K562 (cell line): ENCODE measurements at regions not wholly inside any gene's neighbourhood (a gene's known extent, or its start where the extent isn't known, plus 50 kb on each side); places are given as distances from the start of the nearest gene placed in this dataset.

ENCODE experiments used
- ATAC-seq: fragments of 200-7000 bp; cut with Tn5 transposase; 3 replicates; pipeline ENCODE4 v1.9.1; 2020; ENCODE audit warnings: moderate library complexity
- BruUV-seq: library from RNA; stranded (reverse); fragments of 400-500 nt; replicated peaks from 2 replicates; lab custom pipeline; 2021; lab: Mats Ljungman, UMichigan
- CTCF ChIA-PET: fragments of 300-600 bp; formaldehyde crosslinking; extraction: SDS; loops from one replicate; lab custom pipeline; 2021; ENCODE audit warnings: low intra/inter-chr PET ratio; lab: Yijun Ruan, JAX
- POLR2A ChIA-PET: fragments of 300-600, 350-650 bp; sonication (Branson Sonifier 250); formaldehyde crosslinking; extraction: SDS; loops from one replicate; lab custom pipeline; 2021; ENCODE audit warnings: antibody characterized with exemption, inconsistent platforms; lab: Yijun Ruan, JAX
- DNase-seq, 4 experiments: peaks; one replicate each; pipeline versions ENCODE4 v3.0.0 to v3.0.0-alpha.2; 2011 to 2018; ENCODE audit warnings: low spot score in 3 of 4, mixed read lengths in 3 of 4; ENCODE audit errors: extremely low read depth in 1 of 4
- FAIRE-seq: peaks from 2 replicates; lab custom pipeline; 2011; peaks lifted over from hg19 to GRCh38; lab: Jason Lieb, UNC
- H2AFZ ChIP-seq: 2 replicates; pipeline ENCODE4 v1.6.0; 2011; ENCODE audit warnings: low read depth, low read length, control low read depth, inconsistent platforms
- H3K27ac ChIP-seq: fragments of 200-600 bp; 3 replicates; pipeline ENCODE4 v1.8.0; 2011; ENCODE audit warnings: low read depth, mild to moderate bottlenecking, control low read depth, inconsistent platforms, low read length, moderate library complexity, mixed read lengths; ENCODE audit errors: extremely low read depth
- H3K27me3 ChIP-seq, 2 experiments: fragments of 300-600 bp in 1 of 2; 2 replicates in 1 of 2; 3 replicates in 1 of 2; pipeline versions ENCODE4 v1.6.0 to v1.8.0; 2011; ENCODE audit warnings: inconsistent platforms in 2 of 2, low read length in 2 of 2, mild to moderate bottlenecking in 1 of 2, mixed read lengths in 1 of 2, moderate library complexity in 1 of 2; ENCODE audit not compliant: control insufficient read depth in 2 of 2, insufficient read depth in 2 of 2
- H3K36me3 ChIP-seq: fragments of 300-600 bp; 3 replicates; pipeline ENCODE4 v1.8.0; 2011; ENCODE audit warnings: mild to moderate bottlenecking, low read length, inconsistent platforms; ENCODE audit not compliant: control insufficient read depth, insufficient read depth
- H3K4me1 ChIP-seq, 2 experiments: fragments of 200-600 bp in 1 of 2; replicated peaks in 1 of 2; 2 replicates in 1 of 2; 3 replicates in 1 of 2; pipeline versions ENCODE4 v1.5.1 to v1.8.0; 2011; ENCODE audit warnings: inconsistent platforms in 2 of 2, low read length in 2 of 2, mild to moderate bottlenecking in 1 of 2, mixed read lengths in 1 of 2, moderate library complexity in 1 of 2; ENCODE audit not compliant: control insufficient read depth in 2 of 2, insufficient read depth in 2 of 2
- H3K4me2 ChIP-seq: 2 replicates; pipeline ENCODE4 v1.6.1; 2011; ENCODE audit warnings: low read length, control low read depth, inconsistent platforms, mixed read lengths; ENCODE audit not compliant: insufficient read depth
- H3K4me3 ChIP-seq: fragments of 200-600 bp; sonication (generic), shearing (Covaris generic); 2 replicates; pipeline ENCODE4 v1.5.1; 2016; ENCODE audit warnings: control low read depth, inconsistent platforms
- H3K79me2 ChIP-seq: fragments of 200-600 bp; 3 replicates; pipeline ENCODE4 v1.8.0; 2011; ENCODE audit warnings: low read length, inconsistent platforms; ENCODE audit not compliant: control insufficient read depth, insufficient read depth
- H3K9ac ChIP-seq, 2 experiments: 2 replicates each; pipeline versions ENCODE4 v1.6.0 to v1.6.1; 2011; ENCODE audit warnings: low read depth in 2 of 2, low read length in 2 of 2, control low read depth in 1 of 2, inconsistent platforms in 1 of 2, mild to moderate bottlenecking in 1 of 2, mixed read lengths in 1 of 2; ENCODE audit not compliant: insufficient read depth in 1 of 2
- H3K9me1 ChIP-seq: one replicate; pipeline ENCODE4 v1.6.0; 2011; ENCODE audit warnings: inconsistent platforms, mild to moderate bottlenecking, low read length, moderate library complexity; ENCODE audit not compliant: control insufficient read depth, insufficient read depth
- H3K9me3 ChIP-seq: replicated peaks from 2 replicates; pipeline ENCODE4 v1.5.1; 2011; ENCODE audit warnings: low read depth, low read length, inconsistent platforms; ENCODE audit not compliant: control insufficient read depth, insufficient read depth
- H4K20me1 ChIP-seq: replicated peaks from 2 replicates; pipeline ENCODE4 v1.6.1; 2011; ENCODE audit warnings: low read length, inconsistent platforms, mixed read lengths; ENCODE audit not compliant: control insufficient read depth, insufficient read depth
- ETV5 ChIP-seq: sonication (generic); formaldehyde crosslinking; IDR thresholded peaks from 2 replicates; pipeline ENCODE4 v1.4.0; 2020; ENCODE audit warnings: low read depth, mild to moderate bottlenecking, missing genetic modification reagents
- LARP7 ChIP-seq: fragments of 450-650 bp; IDR thresholded peaks from 2 replicates; pipeline ENCODE4 v1.6.1; 2016
- MAFK ChIP-seq: IDR thresholded peaks from 2 replicates; pipeline ENCODE4 v1.6.1; 2011; ENCODE audit warnings: low read length, improper control_type of control experiment
- MTA3 ChIP-seq: fragments of 450-650 bp; formaldehyde crosslinking; IDR thresholded peaks from 2 replicates; pipeline ENCODE4 v1.6.1; 2017; ENCODE audit warnings: mild to moderate bottlenecking, borderline replicate concordance
- NCOA4 ChIP-seq: fragments of 450-650 bp; IDR thresholded peaks from 2 replicates; pipeline ENCODE4 v1.6.1; 2018; ENCODE audit warnings: mild to moderate bottlenecking; ENCODE audit not compliant: partially characterized antibody
- NFRKB ChIP-seq: fragments of 450-650 bp; IDR thresholded peaks from 2 replicates; pipeline ENCODE4 v1.6.1; 2016; ENCODE audit warnings: low read depth
- NR2C2 ChIP-seq, 2 experiments: fragments of 200-800 bp in 1 of 2; sonication (Bioruptor generic) in 1 of 2; sonication (generic) in 1 of 2; formaldehyde crosslinking in 1 of 2; IDR thresholded peaks; 2 replicates each; pipeline versions ENCODE4 v1.6.1 to v1.8.0; 2016 to 2022; ENCODE audit warnings: mild to moderate bottlenecking in 1 of 2, missing compliant biosample characterization in 1 of 2, missing genetic modification characterization in 1 of 2, missing genetic modification reagents in 1 of 2
- ZFP91 ChIP-seq: sonication (generic); formaldehyde crosslinking; IDR thresholded peaks from 2 replicates; pipeline ENCODE4 v1.8.0; 2022; ENCODE audit warnings: mild to moderate bottlenecking, missing genetic modification reagents
- ZNF584 ChIP-seq: fragments of 200-800 bp; sonication (Bioruptor generic); IDR thresholded peaks from 2 replicates; pipeline ENCODE4 v1.6.1; 2016; ENCODE audit warnings: low read depth, mild to moderate bottlenecking, missing genetic modification characterization, missing compliant biosample characterization
- WGBS: fragments of 100-300 bp; shearing (Covaris generic); methylation state at CpG from one replicate; pipeline ENCODE4 v1.1.6; 2016; ENCODE audit warnings: low coverage, mixed read lengths; ENCODE audit not compliant: insufficient coverage; ENCODE audit errors: missing lambda C conversion rate; 5-methylcytosine and 5-hydroxymethylcytosine counted together
- in situ Hi-C: fragments of 300-500 bp; cut with MboI; formaldehyde crosslinking; loops from 4 replicates; pipeline ENCODE4 v1.15.0; 2018; ENCODE audit warnings: inconsistent platforms, mixed read lengths
- intact Hi-C: fragments of 100-400 bp; cut with micrococcal nuclease; formaldehyde crosslinking; loops from 2 replicates; pipeline ENCODE4 v1.14.2; 2022
- TF ChIP-seq, protein P1 (sequence below): fragments of 200-400 bp; formaldehyde crosslinking; IDR thresholded peaks from 2 replicates; pipeline ENCODE4 v1.6.1; 2017; ENCODE audit warnings: mild to moderate bottlenecking, low read depth, low read length, moderate library complexity
- TF ChIP-seq, protein P2 (sequence below): sonication (generic); formaldehyde crosslinking; IDR thresholded peaks from 2 replicates; pipeline ENCODE4 v1.4.0; 2020; ENCODE audit warnings: mild to moderate bottlenecking, missing genetic modification reagents
- TF ChIP-seq, protein P3 (sequence below): sonication (generic); formaldehyde crosslinking; IDR thresholded peaks from 2 replicates; pipeline ENCODE4 v1.8.0; 2022; ENCODE audit warnings: missing genetic modification reagents, mild to moderate bottlenecking, borderline replicate concordance
- TF ChIP-seq, protein P4 (sequence below): sonication (generic); formaldehyde crosslinking; IDR thresholded peaks from 2 replicates; pipeline ENCODE4 v1.8.0; 2023; ENCODE audit warnings: mild to moderate bottlenecking, missing genetic modification reagents

DNA sequence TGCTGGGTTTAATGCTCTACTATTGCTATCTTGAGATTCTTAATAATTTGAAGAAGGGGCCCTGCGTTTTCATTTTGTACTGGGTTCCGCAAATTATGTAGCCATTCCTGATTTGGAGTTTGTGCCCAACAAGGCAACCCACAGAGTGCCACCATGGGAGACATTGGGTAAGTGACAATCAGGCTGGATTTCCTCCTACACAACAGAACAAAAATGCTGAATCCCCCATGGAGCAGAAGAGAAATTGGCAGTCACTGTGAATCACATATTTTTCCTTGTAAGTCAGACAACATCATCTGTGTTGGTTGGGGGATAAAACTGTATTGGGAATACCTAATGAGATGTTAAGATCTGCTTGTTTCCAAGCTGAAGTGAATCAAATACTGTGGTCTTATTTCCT lies 80.9 kb downstream of the CNGA2 start:
- BruUV-seq, result no TSS peak
- TF ChIP-seq, protein P1, sequence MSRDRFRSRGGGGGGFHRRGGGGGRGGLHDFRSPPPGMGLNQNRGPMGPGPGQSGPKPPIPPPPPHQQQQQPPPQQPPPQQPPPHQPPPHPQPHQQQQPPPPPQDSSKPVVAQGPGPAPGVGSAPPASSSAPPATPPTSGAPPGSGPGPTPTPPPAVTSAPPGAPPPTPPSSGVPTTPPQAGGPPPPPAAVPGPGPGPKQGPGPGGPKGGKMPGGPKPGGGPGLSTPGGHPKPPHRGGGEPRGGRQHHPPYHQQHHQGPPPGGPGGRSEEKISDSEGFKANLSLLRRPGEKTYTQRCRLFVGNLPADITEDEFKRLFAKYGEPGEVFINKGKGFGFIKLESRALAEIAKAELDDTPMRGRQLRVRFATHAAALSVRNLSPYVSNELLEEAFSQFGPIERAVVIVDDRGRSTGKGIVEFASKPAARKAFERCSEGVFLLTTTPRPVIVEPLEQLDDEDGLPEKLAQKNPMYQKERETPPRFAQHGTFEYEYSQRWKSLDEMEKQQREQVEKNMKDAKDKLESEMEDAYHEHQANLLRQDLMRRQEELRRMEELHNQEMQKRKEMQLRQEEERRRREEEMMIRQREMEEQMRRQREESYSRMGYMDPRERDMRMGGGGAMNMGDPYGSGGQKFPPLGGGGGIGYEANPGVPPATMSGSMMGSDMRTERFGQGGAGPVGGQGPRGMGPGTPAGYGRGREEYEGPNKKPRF, result no peak
- TF ChIP-seq ETV5 (CRISPR knock-in tag) (no peak), MAFK (no peak), ZFP91 (no peak), NR2C2 (CRISPR knock-in tag; IDR thresholded peaks at IDR 0.05) (no peak), NR2C2 (tag; IDR thresholded peaks at IDR 0.05) (no peak), NFRKB (no peak), ZNF584 (CRISPR knock-in tag) (no peak), NCOA4 (no peak), LARP7 (no peak), MTA3 (no peak)
- TF ChIP-seq, protein P2, sequence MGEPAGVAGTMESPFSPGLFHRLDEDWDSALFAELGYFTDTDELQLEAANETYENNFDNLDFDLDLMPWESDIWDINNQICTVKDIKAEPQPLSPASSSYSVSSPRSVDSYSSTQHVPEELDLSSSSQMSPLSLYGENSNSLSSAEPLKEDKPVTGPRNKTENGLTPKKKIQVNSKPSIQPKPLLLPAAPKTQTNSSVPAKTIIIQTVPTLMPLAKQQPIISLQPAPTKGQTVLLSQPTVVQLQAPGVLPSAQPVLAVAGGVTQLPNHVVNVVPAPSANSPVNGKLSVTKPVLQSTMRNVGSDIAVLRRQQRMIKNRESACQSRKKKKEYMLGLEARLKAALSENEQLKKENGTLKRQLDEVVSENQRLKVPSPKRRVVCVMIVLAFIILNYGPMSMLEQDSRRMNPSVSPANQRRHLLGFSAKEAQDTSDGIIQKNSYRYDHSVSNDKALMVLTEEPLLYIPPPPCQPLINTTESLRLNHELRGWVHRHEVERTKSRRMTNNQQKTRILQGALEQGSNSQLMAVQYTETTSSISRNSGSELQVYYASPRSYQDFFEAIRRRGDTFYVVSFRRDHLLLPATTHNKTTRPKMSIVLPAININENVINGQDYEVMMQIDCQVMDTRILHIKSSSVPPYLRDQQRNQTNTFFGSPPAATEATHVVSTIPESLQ, result no peak
- TF ChIP-seq, protein P3, sequence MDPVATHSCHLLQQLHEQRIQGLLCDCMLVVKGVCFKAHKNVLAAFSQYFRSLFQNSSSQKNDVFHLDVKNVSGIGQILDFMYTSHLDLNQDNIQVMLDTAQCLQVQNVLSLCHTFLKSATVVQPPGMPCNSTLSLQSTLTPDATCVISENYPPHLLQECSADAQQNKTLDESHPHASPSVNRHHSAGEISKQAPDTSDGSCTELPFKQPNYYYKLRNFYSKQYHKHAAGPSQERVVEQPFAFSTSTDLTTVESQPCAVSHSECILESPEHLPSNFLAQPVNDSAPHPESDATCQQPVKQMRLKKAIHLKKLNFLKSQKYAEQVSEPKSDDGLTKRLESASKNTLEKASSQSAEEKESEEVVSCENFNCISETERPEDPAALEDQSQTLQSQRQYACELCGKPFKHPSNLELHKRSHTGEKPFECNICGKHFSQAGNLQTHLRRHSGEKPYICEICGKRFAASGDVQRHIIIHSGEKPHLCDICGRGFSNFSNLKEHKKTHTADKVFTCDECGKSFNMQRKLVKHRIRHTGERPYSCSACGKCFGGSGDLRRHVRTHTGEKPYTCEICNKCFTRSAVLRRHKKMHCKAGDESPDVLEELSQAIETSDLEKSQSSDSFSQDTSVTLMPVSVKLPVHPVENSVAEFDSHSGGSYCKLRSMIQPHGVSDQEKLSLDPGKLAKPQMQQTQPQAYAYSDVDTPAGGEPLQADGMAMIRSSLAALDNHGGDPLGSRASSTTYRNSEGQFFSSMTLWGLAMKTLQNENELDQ (CRISPR knock-in tag), result no peak
- TF ChIP-seq, protein P4, sequence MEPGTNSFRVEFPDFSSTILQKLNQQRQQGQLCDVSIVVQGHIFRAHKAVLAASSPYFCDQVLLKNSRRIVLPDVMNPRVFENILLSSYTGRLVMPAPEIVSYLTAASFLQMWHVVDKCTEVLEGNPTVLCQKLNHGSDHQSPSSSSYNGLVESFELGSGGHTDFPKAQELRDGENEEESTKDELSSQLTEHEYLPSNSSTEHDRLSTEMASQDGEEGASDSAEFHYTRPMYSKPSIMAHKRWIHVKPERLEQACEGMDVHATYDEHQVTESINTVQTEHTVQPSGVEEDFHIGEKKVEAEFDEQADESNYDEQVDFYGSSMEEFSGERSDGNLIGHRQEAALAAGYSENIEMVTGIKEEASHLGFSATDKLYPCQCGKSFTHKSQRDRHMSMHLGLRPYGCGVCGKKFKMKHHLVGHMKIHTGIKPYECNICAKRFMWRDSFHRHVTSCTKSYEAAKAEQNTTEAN (CRISPR knock-in tag), result no peak

More for the DNA sequence above, 80.9 kb downstream of the CNGA2 start:
- Histone ChIP-seq H3K9ac (no peak overlapping the region), H3K9me3 (no peaks in the 10 kb centered on the region), H4K20me1 (no peaks in the 10 kb centered on the region), H3K4me3 (no peak overlapping the region), H3K27me3 (peaks cover 0 to 10% of the 10 kb centered on the region in 2 experiments; a peak in 3 of 5 replicates), H3K4me2 (no peak overlapping the region), H3K36me3 (no peaks in the 10 kb centered on the region), H3K4me1 (no peaks in the 10 kb centered on the region), H2AFZ (no peak overlapping the region), H3K9me1 (no peaks in the 10 kb centered on the region), H3K79me2 (no peaks in the 10 kb centered on the region), H3K27ac (no peak overlapping the region)
- in situ Hi-C loops, result no loop called here
- ChIA-PET CTCF (no interaction called here), POLR2A (no interaction called here)
- no peak for FAIRE-seq
- ATAC-seq, result no peak
- 0% methylated on average over 2 of the region's 2 CpGs for WGBS
- intact Hi-C loops, result no loop called here
- no peak for DNase-seq
